ENCODE measurements at regions not wholly inside any gene's neighbourhood (a gene's known extent, or its start where the extent isn't known, plus 50 kb on each side); places are given as distances from the start of the nearest gene placed in this dataset.

DNA sequence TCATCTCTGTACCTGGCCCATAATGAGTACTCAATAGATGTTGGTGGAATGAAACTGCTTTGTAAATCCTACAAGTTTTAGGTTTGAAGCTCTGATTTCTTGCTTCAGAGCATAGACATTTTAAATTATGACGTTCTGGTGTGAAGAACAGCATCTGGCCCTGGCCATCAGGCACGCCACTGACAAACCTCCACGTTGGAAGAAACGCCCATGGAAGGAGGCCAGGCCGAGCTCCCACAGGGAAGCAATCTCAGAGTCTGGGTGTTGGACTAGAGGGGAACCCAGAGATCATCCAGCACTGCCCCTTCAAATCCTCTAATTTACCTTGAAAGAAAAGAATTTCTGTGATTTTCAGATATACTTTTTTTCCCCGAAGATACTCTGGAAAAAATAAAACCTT, 328.1 kb upstream of the RGMA start:
- TF ChIP-seq, protein P1, sequence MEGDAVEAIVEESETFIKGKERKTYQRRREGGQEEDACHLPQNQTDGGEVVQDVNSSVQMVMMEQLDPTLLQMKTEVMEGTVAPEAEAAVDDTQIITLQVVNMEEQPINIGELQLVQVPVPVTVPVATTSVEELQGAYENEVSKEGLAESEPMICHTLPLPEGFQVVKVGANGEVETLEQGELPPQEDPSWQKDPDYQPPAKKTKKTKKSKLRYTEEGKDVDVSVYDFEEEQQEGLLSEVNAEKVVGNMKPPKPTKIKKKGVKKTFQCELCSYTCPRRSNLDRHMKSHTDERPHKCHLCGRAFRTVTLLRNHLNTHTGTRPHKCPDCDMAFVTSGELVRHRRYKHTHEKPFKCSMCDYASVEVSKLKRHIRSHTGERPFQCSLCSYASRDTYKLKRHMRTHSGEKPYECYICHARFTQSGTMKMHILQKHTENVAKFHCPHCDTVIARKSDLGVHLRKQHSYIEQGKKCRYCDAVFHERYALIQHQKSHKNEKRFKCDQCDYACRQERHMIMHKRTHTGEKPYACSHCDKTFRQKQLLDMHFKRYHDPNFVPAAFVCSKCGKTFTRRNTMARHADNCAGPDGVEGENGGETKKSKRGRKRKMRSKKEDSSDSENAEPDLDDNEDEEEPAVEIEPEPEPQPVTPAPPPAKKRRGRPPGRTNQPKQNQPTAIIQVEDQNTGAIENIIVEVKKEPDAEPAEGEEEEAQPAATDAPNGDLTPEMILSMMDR (IDR thresholded peaks at IDR 0.05; ENCODE audit: borderline replicate concordance, extremely low read depth, low read length, poor library complexity, severe bottlenecking) = no peak
- TF ChIP-seq EZH2 (IDR thresholded peaks at IDR 0.05; ENCODE audit: borderline replicate concordance, low read depth, low read length, severe bottlenecking) = no peak

DNA sequence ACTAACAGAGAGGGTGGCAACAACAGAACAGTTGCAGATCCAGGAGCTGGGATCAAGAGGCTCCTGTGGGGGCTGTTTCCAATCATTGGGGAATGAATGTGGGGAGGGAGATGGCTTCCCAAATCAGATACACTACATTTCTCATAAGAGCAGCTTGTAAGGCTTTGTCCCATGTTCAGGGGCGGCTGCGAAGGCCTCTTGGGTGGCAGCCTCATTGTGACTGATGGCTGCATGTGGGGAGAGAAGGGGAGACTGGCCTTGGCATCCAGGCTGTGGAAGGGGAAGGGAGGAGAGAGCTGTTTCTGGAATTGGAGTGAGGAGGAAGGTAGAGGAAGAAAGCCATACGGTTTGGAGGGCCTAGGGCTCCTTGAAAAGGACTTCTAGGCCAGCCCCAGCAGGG, 326.6 kb upstream of the RGMA start:
- ATAC-seq (ENCODE audit: insufficient read depth, low read depth) = no peak
- no peak for TF ChIP-seq EZH2 (IDR thresholded peaks at IDR 0.05; ENCODE audit: borderline replicate concordance, low read depth, low read length, severe bottlenecking)
- TF ChIP-seq, protein P1 (IDR thresholded peaks at IDR 0.05; ENCODE audit: borderline replicate concordance, extremely low read depth, low read length, poor library complexity, severe bottlenecking) = no peak
- Histone ChIP-seq H3K79me2 (ENCODE audit: insufficient read depth, low read length) (no peaks in the 10 kb centered on the region), H3K4me2 (ENCODE audit: insufficient read depth, low read length) (no peak overlapping the region), H3K27ac (ENCODE audit: low read length) (no peak overlapping the region), H3K27me3 (ENCODE audit: insufficient read depth, low read length, poor library complexity) (no peaks in the 10 kb centered on the region), H3K9me3 (ENCODE audit: insufficient read depth, low read length, severe bottlenecking) (no peaks in the 10 kb centered on the region), H3K4me1 (ENCODE audit: insufficient read depth, low read length) (no peaks in the 10 kb centered on the region), H3K36me3 (ENCODE audit: insufficient read depth, low read length) (no peaks in the 10 kb centered on the region), H2AFZ (ENCODE audit: low read depth, low read length) (no peak overlapping the region), H3K4me3 (ENCODE audit: low read depth in 1 of 2, low read length in 2 of 2) (no peak overlapping the region), H4K20me1 (ENCODE audit: insufficient read depth, low read length) (no peaks in the 10 kb centered on the region), H3K9ac (ENCODE audit: low read depth, low read length) (no peak overlapping the region)
- no peak for DNase-seq

More for the DNA sequence above, 328.1 kb upstream of the RGMA start:
- H2AFZ ChIP-seq (ENCODE audit: low read depth, low read length) = no peak overlapping the region
- H3K9me3 ChIP-seq (ENCODE audit: insufficient read depth, low read length, severe bottlenecking) = no peaks in the 10 kb centered on the region
- no peak overlapping the region for H3K4me2 ChIP-seq (ENCODE audit: insufficient read depth, low read length)
- no peaks in the 10 kb centered on the region for H3K4me1 ChIP-seq (ENCODE audit: insufficient read depth, low read length)
- no peak overlapping the region for H3K27ac ChIP-seq (ENCODE audit: low read length)
- H3K27me3 ChIP-seq (ENCODE audit: insufficient read depth, low read length, poor library complexity) = no peaks in the 10 kb centered on the region
- H3K9ac ChIP-seq (ENCODE audit: low read depth, low read length) = no peak overlapping the region
- ATAC-seq (ENCODE audit: insufficient read depth, low read depth) (no peak), DNase-seq (no peak)
- H3K4me3 ChIP-seq (ENCODE audit: low read depth in 1 of 2, low read length in 2 of 2) = no peak overlapping the region
- H3K79me2 ChIP-seq (ENCODE audit: insufficient read depth, low read length) = no peaks in the 10 kb centered on the region
- no peaks in the 10 kb centered on the region for H4K20me1 ChIP-seq (ENCODE audit: insufficient read depth, low read length)
- no peaks in the 10 kb centered on the region for H3K36me3 ChIP-seq (ENCODE audit: insufficient read depth, low read length)

DNA sequence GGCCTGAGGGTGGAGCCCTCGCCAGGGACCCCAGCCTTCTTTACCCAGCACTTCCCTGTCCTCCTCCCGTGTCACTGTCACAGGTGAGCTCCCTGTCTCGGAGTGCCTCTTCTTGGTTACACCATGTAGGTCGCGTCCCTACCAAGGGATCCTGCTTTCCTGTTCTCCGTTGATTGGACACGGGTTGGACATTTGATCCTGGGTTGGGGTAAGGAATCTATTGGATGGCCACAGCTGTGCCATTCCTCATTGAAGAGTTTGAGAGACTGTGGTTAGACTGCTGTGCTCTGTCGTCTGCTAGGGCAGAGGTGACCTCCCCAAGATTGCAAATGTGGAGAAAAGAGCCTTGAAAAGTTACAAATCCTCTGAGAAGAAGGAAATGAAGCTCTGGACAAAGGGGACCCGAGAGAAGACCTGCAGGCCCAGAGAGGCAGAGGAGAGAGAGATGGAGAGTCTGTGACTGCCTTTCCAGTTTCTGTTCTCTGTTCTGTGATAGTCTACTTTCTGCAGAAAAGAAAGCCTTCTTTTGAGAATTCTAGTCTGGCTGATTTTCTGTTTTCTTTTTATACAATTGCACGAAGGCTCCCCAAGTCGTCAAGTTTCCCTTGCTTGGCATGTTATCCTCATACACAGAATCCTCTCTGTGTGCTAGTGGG, 325.7 kb upstream of the RGMA start:
- H3K27me3 ChIP-seq (ENCODE audit: insufficient read depth, low read length, poor library complexity) = no peaks in the 10 kb centered on the region

More for the DNA sequence above, 325.7 kb upstream of the RGMA start:
- Histone ChIP-seq H3K4me2 (ENCODE audit: insufficient read depth, low read length) (no peak overlapping the region), H3K9ac (ENCODE audit: low read depth, low read length) (no peak overlapping the region), H4K20me1 (ENCODE audit: insufficient read depth, low read length) (no peaks in the 10 kb centered on the region), H3K36me3 (ENCODE audit: insufficient read depth, low read length) (no peaks in the 10 kb centered on the region), H3K9me3 (ENCODE audit: insufficient read depth, low read length, severe bottlenecking) (no peaks in the 10 kb centered on the region), H3K79me2 (ENCODE audit: insufficient read depth, low read length) (no peaks in the 10 kb centered on the region), H3K4me3 (ENCODE audit: low read depth in 1 of 2, low read length in 2 of 2) (no peak overlapping the region), H3K4me1 (ENCODE audit: insufficient read depth, low read length) (no peaks in the 10 kb centered on the region), H2AFZ (ENCODE audit: low read depth, low read length) (no peak overlapping the region), H3K27ac (ENCODE audit: low read length) (no peak overlapping the region)
- DNase-seq (no peak), ATAC-seq (ENCODE audit: insufficient read depth, low read depth) (no peak)
- TF ChIP-seq, protein P1 (IDR thresholded peaks at IDR 0.05; ENCODE audit: borderline replicate concordance, extremely low read depth, low read length, poor library complexity, severe bottlenecking) = no peak
- TF ChIP-seq EZH2 (IDR thresholded peaks at IDR 0.05; ENCODE audit: borderline replicate concordance, low read depth, low read length, severe bottlenecking) = no peak
